Lower leg skin (tissue), 3 donors: ENCODE measurements at regions not wholly inside any gene's neighbourhood (a gene's known extent, or its start where the extent isn't known, plus 50 kb on each side); places are given as distances from the start of the nearest gene placed in this dataset.

Experiments
- CTCF ChIP-seq, 3 donors: fragments of 450-650 bp; IDR thresholded peaks; one replicate each; pipeline ENCODE4 v1.5.1; 2016; ENCODE audit warnings: antibody characterized with exemption in 3 of 3, mild to moderate bottlenecking in 3 of 3, moderate library complexity in 2 of 3
- POLR2A ChIP-seq, 2 donors: fragments of 450-650 bp; IDR thresholded peaks; one replicate each; pipeline ENCODE4 v1.6.1; 2016 to 2017; ENCODE audit warnings: antibody characterized with exemption in 2 of 2, mild to moderate bottlenecking in 1 of 2, moderate library complexity in 1 of 2

- TF ChIP-seq POLR2A (IDR thresholded peaks at IDR 0.05) = no peak
- no peak for TF ChIP-seq CTCF (IDR thresholded peaks at IDR 0.05)
Measured at GRCh38 chr9:102461156-102461819, 533.8 kb upstream of the CYLC2 start.
